MM.1S (cell line): ENCODE measurements at regions not wholly inside any gene's neighbourhood (a gene's known extent, or its start where the extent isn't known, plus 50 kb on each side); places are given as distances from the start of the nearest gene placed in this dataset.
A peak's percentile ranks its signal among the peaks of the same experiment; 100 is the strongest.

Experiments used
- DNase-seq: peaks from one replicate; pipeline ENCODE4 v3.0.0-alpha.2; 2015
- H2AFZ ChIP-seq: fragments of 300-600 bp; sonication (generic); 2 replicates; pipeline ENCODE4 v1.6.0; 2016; ENCODE audit warnings: antibody characterized with exemption, low read length
- H3F3A ChIP-seq: fragments of 300-600 bp; sonication (generic); 2 replicates; pipeline ENCODE4 v1.6.1; 2016; ENCODE audit warnings: mild to moderate bottlenecking, antibody characterized with exemption, low read length, moderate library complexity, mixed read lengths; ENCODE audit not compliant: insufficient read depth
- H3K27ac ChIP-seq: fragments of 300-600 bp; sonication (generic); 2 replicates; pipeline ENCODE4 v1.5.1; 2016; ENCODE audit warnings: mild to moderate bottlenecking, low read length
- H3K27me3 ChIP-seq: fragments of 300-600 bp; sonication (generic); replicated peaks from 2 replicates; pipeline ENCODE4 v1.6.0; 2016; ENCODE audit warnings: low read length; ENCODE audit not compliant: insufficient read depth
- H3K36me3 ChIP-seq: fragments of 300-600 bp; sonication (generic); replicated peaks from 2 replicates; pipeline ENCODE4 v1.6.1; 2016; ENCODE audit warnings: mild to moderate bottlenecking, low read length, mixed read lengths; ENCODE audit not compliant: insufficient read depth
- H3K4me1 ChIP-seq: fragments of 300-600 bp; sonication (generic); 2 replicates; pipeline ENCODE4 v1.6.1; 2016; ENCODE audit warnings: low read length, mixed read lengths
- H3K4me2 ChIP-seq: fragments of 300-600 bp; sonication (generic); 2 replicates; pipeline ENCODE4 v1.6.0; 2016; ENCODE audit warnings: low read depth, low read length
- H3K4me3 ChIP-seq: fragments of 300-600 bp; sonication (generic); 2 replicates; pipeline ENCODE4 v1.5.1; 2016; ENCODE audit warnings: low read length, mixed read lengths
- H3K79me2 ChIP-seq: fragments of 300-600 bp; sonication (generic); 2 replicates; pipeline ENCODE4 v1.6.1; 2016; ENCODE audit warnings: mixed run types, low read length, mixed read lengths
- H3K9ac ChIP-seq: fragments of 300-600 bp; sonication (generic); 2 replicates; pipeline ENCODE4 v1.6.1; 2016; ENCODE audit warnings: low read length, mixed read lengths
- H3K9me2 ChIP-seq: fragments of 300-600 bp; sonication (generic); replicated peaks from 2 replicates; pipeline ENCODE4 v1.6.1; 2016; ENCODE audit warnings: mild to moderate bottlenecking, low read length, mixed read lengths; ENCODE audit not compliant: insufficient read depth
- H3K9me3 ChIP-seq: fragments of 300-600 bp; sonication (generic); replicated peaks from 2 replicates; pipeline ENCODE4 v1.6.1; 2016; ENCODE audit warnings: mild to moderate bottlenecking, low read length, mixed read lengths; ENCODE audit not compliant: insufficient read depth
- H4K20me1 ChIP-seq: fragments of 300-600 bp; sonication (generic); 2 replicates; pipeline ENCODE4 v1.6.1; 2016; ENCODE audit warnings: mild to moderate bottlenecking, low read length, moderate library complexity, mixed read lengths; ENCODE audit not compliant: insufficient read depth
- EZH2 ChIP-seq: fragments of 300-600 bp; sonication (generic); optimal IDR thresholded peaks from 2 replicates; pipeline ENCODE3; 2017; ENCODE audit warnings: low read depth, mild to moderate bottlenecking, antibody characterized with exemption, low read length, mixed read lengths
- EZH2phosphoT487 ChIP-seq: fragments of 300-600 bp; sonication (generic); IDR thresholded peaks from 2 replicates; pipeline ENCODE4 v1.6.1; 2018; ENCODE audit warnings: antibody characterized with exemption, low read length
- TF ChIP-seq, protein P1 (sequence below): fragments of 300-600 bp; sonication (generic); IDR thresholded peaks from 2 replicates; pipeline ENCODE4 v1.5.1; 2016; ENCODE audit warnings: antibody characterized with exemption, low read length, mixed read lengths

DNA sequence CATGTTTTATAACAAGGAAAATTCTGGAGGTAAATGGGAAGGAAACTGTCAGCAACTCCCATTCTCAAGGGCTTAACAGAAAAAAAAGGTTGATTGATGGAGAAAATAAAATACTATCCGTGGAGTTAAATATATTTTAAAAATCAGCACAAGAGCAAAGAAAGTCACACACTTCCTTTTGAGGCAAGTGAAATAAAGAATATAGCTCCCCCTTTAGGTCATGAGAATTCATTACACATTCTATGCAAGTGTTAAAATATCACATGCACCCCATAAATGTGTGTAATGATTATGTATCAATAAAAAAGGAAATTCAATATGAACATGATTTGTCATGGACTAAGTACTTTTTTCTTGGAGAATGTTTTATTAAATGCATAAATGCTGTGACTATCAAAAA, 349.2 kb downstream of the TPBG start:
- Histone ChIP-seq H2AFZ (no peak overlapping the region), H3K9me3 (no peaks in the 10 kb centered on the region), H3K27me3 (no peaks in the 10 kb centered on the region), H3K27ac (no peak overlapping the region), H3K9me2 (no peaks in the 10 kb centered on the region), H3K36me3 (no peaks in the 10 kb centered on the region), H3K4me1 (no peaks in the 10 kb centered on the region), H3F3A (no peaks in the 10 kb centered on the region), H3K9ac (no peak overlapping the region), H3K79me2 (no peaks in the 10 kb centered on the region), H4K20me1 (no peaks in the 10 kb centered on the region), H3K4me2 (no peak overlapping the region), H3K4me3 (no peak overlapping the region)
- peak; percentile 9 for DNase-seq
- no peak for TF ChIP-seq EZH2
- TF ChIP-seq, protein P1, sequence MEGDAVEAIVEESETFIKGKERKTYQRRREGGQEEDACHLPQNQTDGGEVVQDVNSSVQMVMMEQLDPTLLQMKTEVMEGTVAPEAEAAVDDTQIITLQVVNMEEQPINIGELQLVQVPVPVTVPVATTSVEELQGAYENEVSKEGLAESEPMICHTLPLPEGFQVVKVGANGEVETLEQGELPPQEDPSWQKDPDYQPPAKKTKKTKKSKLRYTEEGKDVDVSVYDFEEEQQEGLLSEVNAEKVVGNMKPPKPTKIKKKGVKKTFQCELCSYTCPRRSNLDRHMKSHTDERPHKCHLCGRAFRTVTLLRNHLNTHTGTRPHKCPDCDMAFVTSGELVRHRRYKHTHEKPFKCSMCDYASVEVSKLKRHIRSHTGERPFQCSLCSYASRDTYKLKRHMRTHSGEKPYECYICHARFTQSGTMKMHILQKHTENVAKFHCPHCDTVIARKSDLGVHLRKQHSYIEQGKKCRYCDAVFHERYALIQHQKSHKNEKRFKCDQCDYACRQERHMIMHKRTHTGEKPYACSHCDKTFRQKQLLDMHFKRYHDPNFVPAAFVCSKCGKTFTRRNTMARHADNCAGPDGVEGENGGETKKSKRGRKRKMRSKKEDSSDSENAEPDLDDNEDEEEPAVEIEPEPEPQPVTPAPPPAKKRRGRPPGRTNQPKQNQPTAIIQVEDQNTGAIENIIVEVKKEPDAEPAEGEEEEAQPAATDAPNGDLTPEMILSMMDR, result peak; percentile 55

DNA sequence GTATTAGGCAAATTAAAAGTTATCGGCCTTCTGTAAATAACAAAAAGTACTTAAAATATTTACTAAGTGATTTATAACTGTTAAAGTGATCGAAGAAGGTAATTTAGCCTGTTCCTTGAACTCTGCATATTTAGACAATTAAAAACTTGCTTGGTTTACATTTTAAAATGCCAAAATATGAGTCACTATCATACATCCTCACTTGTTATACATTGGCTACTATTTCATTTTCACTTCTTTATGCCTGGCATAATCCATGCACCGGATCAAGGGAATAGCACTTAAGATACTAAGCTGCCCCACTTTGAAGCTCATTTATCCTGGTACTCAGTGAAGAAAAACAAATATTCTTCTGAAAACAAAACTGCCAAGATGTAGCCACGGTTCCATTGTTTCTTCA, 344.6 kb downstream of the UBE3D start:
- no peaks in the 10 kb centered on the region for H3F3A ChIP-seq
- no peak overlapping the region for H3K9ac ChIP-seq
- TF ChIP-seq EZH2 (no peak), EZH2phosphoT487 (no peak)
- TF ChIP-seq, protein P1, result no peak
- no peak overlapping the region for H3K27ac ChIP-seq
- no peak for DNase-seq
- H3K9me3 ChIP-seq, result no peaks in the 10 kb centered on the region
- H3K9me2 ChIP-seq, result no peaks in the 10 kb centered on the region
- H3K27me3 ChIP-seq, result no peaks in the 10 kb centered on the region
- H3K36me3 ChIP-seq, result no peaks in the 10 kb centered on the region
- no peaks in the 10 kb centered on the region for H3K4me1 ChIP-seq
- no peak overlapping the region for H3K4me3 ChIP-seq
- H4K20me1 ChIP-seq, result no peaks in the 10 kb centered on the region
- H3K4me2 ChIP-seq, result no peak overlapping the region
- H2AFZ ChIP-seq, result no peak overlapping the region
- H3K79me2 ChIP-seq, result no peaks in the 10 kb centered on the region

DNA sequence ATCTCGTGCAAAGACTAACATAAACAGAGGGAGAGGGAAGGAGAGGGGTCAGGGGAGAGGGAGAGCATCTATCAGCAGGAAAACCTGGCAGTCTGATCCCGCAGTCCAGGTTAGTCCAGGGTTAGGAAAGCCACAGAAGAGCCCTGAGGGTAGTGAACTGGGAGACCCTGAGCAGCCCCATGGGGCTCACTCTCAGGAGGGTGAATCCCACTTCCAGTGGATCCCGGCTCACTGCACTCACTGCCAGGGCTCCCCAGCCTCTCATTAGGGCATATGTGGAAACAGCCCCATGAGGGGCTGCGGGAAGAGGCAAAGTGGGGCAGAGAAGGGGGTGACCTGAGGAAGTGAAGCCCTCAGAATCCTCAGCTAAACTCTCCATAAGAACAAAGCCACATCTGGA, 329.9 kb downstream of the UBE3D start:
- Histone ChIP-seq H3K9me2 (no peaks in the 10 kb centered on the region), H3K79me2 (no peaks in the 10 kb centered on the region), H3K9ac (no peak overlapping the region), H3K4me1 (no peaks in the 10 kb centered on the region), H4K20me1 (no peaks in the 10 kb centered on the region), H3K27ac (no peak overlapping the region), H3K4me3 (no peak overlapping the region), H3K9me3 (no peaks in the 10 kb centered on the region), H3K4me2 (no peak overlapping the region), H3K27me3 (no peaks in the 10 kb centered on the region), H2AFZ (no peak overlapping the region), H3F3A (no peaks in the 10 kb centered on the region), H3K36me3 (no peaks in the 10 kb centered on the region)
- TF ChIP-seq, protein P1, result no peak
- TF ChIP-seq EZH2phosphoT487 (no peak), EZH2 (no peak)
- DNase-seq, result no peak

DNA sequence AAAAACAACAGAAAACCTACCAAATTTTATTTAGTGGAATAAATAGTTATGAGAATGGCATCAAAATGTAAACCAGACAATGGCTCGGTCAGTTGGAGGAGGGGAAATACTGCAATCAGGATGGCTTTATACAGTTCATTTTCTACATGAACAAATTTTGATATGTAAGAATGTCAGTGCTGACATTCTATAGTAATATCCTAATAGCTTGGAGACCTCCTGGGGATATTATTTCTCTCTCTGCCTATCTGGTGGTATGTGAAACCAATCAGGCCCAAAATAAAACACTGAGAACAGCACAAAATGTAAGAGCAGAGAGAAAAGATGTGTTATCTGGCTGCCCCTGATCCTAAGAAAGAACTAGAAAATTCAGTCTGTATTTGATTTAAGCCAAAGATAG, 327.7 kb downstream of the UBE3D start:
- Histone ChIP-seq H3K4me1 (no peaks in the 10 kb centered on the region), H3F3A (no peaks in the 10 kb centered on the region), H3K9ac (no peak overlapping the region), H3K4me3 (no peak overlapping the region), H3K4me2 (no peak overlapping the region), H3K36me3 (no peaks in the 10 kb centered on the region), H2AFZ (no peak overlapping the region), H3K9me3 (no peaks in the 10 kb centered on the region), H3K79me2 (no peaks in the 10 kb centered on the region), H3K9me2 (no peaks in the 10 kb centered on the region), H3K27me3 (no peaks in the 10 kb centered on the region), H3K27ac (no peak overlapping the region), H4K20me1 (no peaks in the 10 kb centered on the region)
- no peak for TF ChIP-seq EZH2phosphoT487
- TF ChIP-seq, protein P1, result no peak
- no peak for TF ChIP-seq EZH2
- no peak for DNase-seq
